Adrenal gland (tissue), 5 donors: ENCODE measurements at regions not wholly inside any gene's neighbourhood (a gene's known extent, or its start where the extent isn't known, plus 50 kb on each side); places are given as distances from the start of the nearest gene placed in this dataset.

ENCODE experiments used
- CTCF ChIP-seq, 6 experiments: fragments of 450-650 bp in 4 of 6; fragments of 200-600 bp in 2 of 6; sonication (generic) in 1 of 6; IDR thresholded peaks; 1 replicate in 5 of 6; 2 replicates in 1 of 6; pipeline versions ENCODE4 v1.5.1 to v1.8.0; 2016 to 2021; ENCODE audit warnings: antibody characterized with exemption in 6 of 6, mild to moderate bottlenecking in 2 of 6, moderate library complexity in 1 of 6
- POLR2A ChIP-seq, 2 donors: fragments of 450-650 bp; IDR thresholded peaks; one replicate each; pipeline ENCODE4 v1.6.1; 2017; ENCODE audit warnings: antibody characterized with exemption in 2 of 2, mild to moderate bottlenecking in 2 of 2, moderate library complexity in 1 of 2
- donor health status: DM: no; HTN: no; CAD: no.

- TF ChIP-seq POLR2A (IDR thresholded peaks at IDR 0.05) (no peak), CTCF (IDR thresholded peaks at IDR 0.05) (no peak)
Observed at GRCh38 chrX:79444694-79445210, 77.6 kb upstream of the ITM2A start.
